ENCODE measurements at regions not wholly inside any gene's neighbourhood (a gene's known extent, or its start where the extent isn't known, plus 50 kb on each side); places are given as distances from the start of the nearest gene placed in this dataset.

- TF ChIP-seq CTCF (conservative IDR thresholded peaks at IDR 0.05; ENCODE audit: low read depth, low read length) (no peak), EZH2 (IDR thresholded peaks at IDR 0.05; ENCODE audit: low read length, unreplicated experiment) (no peak)
These were observed 118.5 kb upstream of the FAM9C start for GRCh38 chrX:13162772-13163410.

All from PC-3 (cell line).